ENCODE measurements at regions not wholly inside any gene's neighbourhood (a gene's known extent, or its start where the extent isn't known, plus 50 kb on each side); places are given as distances from the start of the nearest gene placed in this dataset.

DNA sequence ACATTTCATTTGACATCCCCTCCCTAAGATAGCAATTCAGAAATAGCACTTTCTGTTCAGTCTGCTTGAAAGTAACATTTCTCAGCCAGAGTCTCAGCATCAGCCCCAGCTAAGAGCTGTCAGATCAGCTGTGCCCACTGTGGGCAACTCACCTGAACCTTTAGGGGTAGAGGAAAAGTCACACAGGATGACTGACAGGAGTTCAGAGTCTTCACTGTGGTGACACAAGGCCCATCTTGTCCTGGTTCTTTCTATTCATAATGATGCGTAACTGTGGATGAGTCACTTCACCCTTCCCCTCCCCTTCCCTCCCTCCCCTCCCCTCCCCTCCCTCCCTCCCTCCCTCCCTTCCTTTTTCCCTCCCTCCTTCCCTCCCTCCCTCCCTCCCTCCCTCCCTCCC lies 96.1 kb upstream of the RASGRP1 start:
- TF ChIP-seq, protein P1, sequence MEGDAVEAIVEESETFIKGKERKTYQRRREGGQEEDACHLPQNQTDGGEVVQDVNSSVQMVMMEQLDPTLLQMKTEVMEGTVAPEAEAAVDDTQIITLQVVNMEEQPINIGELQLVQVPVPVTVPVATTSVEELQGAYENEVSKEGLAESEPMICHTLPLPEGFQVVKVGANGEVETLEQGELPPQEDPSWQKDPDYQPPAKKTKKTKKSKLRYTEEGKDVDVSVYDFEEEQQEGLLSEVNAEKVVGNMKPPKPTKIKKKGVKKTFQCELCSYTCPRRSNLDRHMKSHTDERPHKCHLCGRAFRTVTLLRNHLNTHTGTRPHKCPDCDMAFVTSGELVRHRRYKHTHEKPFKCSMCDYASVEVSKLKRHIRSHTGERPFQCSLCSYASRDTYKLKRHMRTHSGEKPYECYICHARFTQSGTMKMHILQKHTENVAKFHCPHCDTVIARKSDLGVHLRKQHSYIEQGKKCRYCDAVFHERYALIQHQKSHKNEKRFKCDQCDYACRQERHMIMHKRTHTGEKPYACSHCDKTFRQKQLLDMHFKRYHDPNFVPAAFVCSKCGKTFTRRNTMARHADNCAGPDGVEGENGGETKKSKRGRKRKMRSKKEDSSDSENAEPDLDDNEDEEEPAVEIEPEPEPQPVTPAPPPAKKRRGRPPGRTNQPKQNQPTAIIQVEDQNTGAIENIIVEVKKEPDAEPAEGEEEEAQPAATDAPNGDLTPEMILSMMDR (IDR thresholded peaks at IDR 0.05), result no peak
- TF ChIP-seq POLR2A (IDR thresholded peaks at IDR 0.05), result no peak
